Stimulated activated CD4-positive, alpha-beta T cell treated with anti-CD3 and anti-CD28 coated beads, Interleukin-2, amount 100 ng/mL, for 24 hours (primary cell): ENCODE measurements at regions not wholly inside any gene's neighbourhood (a gene's known extent, or its start where the extent isn't known, plus 50 kb on each side); places are given as distances from the start of the nearest gene placed in this dataset.

Experiments
- DNase-seq, 2 donors: peaks; one replicate each; pipeline ENCODE4 v3.0.0-alpha.2; 2020

- DNase-seq = no peak
Observed at GRCh38 chr22:26975865-26976264, 318.5 kb downstream of the MIAT start.

GRCh38 chr22:26977741-26978376 is 320.5 kb downstream of the MIAT start:
- no peak for DNase-seq

DNA sequence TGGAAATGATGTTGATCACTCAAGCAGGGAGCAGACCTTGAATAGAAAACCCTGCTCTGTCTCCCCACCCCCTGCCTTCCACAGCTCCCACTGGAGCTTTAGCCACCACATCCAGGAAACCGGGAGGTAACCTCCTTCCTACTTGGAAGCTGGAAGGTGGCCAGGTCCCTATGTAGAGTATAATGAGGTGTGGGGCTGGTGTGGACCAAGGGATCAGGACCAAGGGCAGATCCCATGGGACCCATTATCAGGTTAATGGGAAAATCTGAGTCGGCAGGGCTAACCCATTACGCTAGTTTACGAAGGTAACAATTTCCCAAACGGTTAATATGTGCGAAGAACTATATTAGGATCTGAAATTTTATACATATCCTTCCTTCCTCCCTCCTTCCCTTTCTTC is 321.9 kb downstream of the MIAT start:
- no peak for DNase-seq

DNA sequence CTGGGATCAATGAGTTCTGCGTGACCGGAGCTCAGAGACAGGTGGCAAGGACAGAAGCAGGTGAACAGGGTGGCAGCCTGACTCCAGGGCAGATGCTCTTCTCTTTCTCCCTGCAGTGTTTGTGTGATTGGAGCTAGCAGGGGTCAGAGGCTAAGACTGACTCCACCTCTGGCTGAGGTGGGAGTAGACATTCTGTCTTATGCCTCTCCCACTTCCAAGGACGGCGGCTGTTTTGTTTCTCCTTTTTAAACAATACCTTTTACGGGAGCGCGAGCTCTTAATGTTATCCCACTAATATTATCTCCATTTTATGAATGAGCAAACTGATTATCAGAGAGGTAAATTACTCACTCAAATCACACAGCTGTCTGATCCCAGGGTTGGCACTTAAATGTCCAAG is 323.7 kb downstream of the MIAT start:
- DNase-seq = no peak

- DNase-seq = no peak
Observed at GRCh38 chr22:26981541-26981940, 324.2 kb downstream of the MIAT start.

DNA sequence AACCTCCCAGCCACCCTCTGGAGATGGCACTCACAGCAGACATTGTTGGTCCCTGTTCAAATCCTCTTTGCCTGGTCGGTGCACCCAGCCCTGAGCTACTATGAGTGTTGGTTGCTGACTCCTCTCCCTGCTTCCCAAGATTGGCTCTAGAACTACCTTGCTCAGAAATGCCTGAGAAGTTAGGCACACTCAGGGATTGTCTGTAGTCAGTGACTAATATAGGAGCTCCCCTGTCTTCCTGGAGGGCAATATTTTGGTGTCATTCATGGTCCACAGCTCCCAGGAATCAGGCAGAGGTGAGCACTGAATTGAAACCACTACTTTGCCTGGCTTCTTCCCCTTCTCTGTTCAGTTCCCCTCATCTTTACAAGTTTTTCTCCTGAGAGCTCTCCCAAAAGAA is 325.9 kb downstream of the MIAT start:
- DNase-seq = no peak

DNA sequence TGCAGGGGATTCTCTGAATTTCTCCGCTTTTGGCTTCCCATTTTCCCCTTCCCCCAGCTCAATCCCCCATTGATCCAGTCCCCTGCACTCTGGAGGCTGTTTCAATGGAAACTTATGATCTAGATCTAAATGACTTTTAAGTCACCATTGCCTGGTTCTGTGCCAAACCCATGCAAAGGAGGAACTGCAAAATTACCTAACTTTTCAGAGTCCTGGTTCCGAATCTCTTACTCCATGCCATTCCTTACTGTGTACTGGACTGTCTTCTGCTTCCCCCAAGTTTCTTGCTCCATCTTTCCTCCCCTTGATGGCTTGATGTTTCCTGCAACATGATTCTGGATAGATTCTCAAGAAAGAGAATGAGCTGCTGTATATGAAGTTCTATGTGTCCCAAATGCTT is 327.8 kb downstream of the MIAT start:
- no peak for DNase-seq

DNA sequence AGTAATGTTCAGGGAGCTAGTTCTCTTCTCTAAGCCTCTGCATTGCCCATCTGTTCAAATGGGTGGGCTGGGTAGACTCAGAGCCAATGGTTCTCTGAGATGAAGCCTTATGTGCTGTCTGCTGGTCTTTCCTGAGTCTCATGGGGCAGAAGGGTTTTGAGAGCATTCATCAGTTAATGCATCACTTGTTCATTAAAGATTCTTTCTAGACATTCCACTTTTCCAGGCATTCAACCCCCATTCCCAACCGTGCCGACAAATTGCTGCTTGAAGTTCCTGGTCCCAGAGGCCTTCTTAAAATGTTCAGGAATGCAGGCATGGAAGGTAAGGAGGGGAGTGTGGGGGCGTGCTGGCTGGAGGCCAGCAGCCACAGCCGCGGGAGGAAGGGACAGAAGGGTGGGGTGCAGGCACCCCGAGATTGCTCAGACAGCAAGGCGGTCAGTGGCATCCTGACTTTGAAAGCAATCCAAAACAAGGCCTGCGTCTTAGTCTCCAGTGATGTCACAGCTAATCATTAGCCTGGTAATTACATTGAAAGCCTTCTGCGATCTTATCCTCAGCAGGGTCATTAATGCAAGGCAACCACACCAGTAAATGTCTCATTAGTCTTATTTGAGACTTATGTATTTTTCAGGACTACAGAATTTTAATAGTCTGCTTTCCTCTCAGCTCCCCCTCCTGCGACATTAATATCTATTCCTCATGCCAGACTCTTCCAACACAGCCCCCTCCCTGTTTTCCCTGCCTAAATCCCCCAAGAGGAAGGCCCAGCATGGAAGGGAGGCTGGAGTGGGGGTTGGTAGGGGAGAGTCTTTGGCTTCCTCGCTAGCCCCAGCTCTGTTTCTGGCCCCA is 328.8 kb downstream of the MIAT start:
- no peak for DNase-seq

- DNase-seq = no peak
Observed at GRCh38 chr22:26986884-26987283, 329.5 kb downstream of the MIAT start.

DNA sequence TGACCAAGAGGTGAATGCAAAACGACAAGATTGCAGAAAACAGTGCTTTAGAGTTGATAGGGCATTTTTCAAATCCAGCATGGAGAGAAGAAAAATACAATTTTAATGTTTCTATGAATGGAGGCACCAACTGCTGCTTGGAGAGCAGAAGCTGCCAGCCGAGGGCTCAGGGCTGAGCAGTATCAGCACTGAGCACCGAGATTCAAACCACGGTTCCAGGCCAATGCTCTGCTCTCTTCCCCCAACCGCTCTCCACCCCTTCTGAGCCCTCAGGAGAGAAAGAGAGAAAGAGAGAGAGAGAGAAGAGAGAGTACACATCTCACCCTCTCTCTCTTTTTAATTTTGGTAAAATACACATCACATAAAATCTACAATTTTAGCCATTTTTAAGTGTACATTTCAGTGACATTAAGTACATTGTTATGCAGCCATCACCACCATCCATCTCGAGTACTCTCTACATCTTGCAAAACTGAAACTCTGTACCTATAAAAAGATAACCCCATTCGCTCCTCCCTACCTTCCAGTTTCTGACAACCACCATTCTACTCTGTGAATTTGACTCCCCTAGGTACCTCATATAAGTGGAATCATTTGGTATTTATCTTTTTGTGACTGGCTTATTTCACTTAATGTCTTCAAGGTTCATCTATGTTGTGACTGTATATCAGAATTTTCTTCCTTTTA is 333.3 kb downstream of the MIAT start:
- no peak for DNase-seq

DNA sequence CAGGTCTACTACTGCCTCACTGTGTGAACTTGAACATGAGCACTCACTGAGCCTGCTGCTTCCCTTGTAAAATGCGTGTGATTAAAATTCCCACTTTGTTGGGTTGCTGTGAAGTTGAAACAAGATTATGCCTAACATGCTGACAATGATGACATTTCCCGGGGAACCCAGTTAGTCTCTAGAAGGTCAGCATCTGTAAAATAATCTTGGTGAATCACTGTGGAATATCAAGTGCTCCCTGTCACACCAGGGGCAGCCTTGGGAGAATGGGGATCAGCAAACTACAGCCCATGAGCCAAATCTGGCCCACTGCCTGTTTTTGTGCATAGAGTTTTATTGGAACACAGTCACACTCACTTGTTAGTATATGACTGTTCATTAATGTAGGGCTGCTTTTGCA is 335.2 kb downstream of the MIAT start:
- no peak for DNase-seq

DNA sequence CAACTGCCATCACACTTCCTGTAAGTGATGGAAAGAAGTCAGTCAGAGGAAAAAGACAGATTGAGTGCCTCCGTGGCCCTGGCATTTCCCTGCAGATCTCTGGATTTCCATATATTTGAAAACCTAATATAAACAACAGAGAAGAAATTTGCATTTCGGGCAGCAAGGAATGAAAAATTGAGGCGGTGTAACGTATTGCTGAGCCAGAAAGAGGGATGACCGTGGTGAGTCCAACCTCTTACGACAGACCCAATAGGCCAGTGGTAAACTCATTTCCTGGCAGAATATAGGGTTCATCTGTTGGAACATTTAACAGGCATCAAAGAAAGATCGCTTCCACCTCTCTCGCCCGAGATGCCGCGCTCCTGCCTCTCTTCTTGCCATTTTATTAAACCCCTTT is 336.5 kb downstream of the MIAT start:
- no peak for DNase-seq

DNA sequence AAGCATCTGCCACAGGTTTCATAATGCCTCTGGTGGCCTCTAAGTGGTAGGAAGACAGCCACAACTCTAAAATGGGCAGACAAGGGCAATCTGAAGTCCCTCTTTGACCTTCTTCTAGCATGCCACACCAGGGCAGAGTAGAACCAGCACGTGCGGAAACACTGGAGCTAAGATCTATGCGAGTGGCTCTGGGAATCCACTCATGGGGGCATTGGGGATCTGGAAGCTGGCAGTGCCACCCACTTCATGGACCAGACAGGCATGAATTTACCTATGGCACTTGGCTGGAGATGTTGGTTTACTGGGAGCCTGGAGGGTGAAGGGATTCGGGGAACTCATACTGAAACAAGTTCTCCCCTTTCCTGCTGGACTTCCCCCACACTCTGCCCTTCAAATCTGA is 337.4 kb downstream of the MIAT start:
- no peak for DNase-seq

DNA sequence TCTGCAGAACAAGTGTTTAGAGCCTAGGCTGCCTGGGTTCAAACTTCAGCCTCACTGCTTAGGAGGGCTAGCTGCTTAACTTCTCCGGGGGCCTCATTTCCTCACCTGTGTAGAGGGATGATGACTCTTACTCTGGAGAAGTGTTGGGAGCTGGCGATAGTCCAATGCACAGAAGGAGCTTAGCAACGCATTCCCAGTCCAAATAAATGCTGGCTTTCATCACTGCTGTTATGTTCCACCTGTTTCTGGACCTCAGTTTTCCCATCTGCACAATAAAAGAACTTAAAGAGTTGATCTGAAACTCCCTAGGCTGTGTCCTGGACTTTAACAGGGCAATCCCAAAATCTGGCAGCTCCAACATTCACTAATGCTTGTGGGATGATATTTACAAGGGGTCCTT is 337.8 kb downstream of the MIAT start:
- DNase-seq = no peak

- DNase-seq = no peak
Observed at GRCh38 chr22:26996154-26996553, 338.8 kb downstream of the MIAT start.

GRCh38 chr22:26998129-26998528 is 340.7 kb downstream of the MIAT start:
- DNase-seq = no peak

DNA sequence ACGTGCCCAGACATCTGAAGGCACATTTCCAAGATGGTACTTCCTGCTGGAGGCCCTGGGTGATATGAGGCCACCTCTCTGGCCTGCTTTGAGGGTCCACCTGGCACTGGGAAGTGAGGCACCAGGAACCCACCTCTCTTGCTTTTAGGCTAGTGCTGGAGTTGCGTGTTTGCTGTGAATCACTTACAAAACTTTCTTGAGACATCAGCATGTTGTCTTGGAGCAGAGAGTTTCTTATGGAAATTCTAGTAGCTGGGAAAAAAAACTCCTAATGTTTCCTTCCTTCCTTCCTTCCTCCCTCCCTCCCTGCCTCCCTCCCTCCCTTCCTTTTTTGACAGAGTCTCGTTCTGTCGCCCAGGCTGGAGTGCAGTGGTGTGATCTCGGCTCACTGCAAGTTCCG is 341.3 kb downstream of the MIAT start:
- DNase-seq = no peak

DNA sequence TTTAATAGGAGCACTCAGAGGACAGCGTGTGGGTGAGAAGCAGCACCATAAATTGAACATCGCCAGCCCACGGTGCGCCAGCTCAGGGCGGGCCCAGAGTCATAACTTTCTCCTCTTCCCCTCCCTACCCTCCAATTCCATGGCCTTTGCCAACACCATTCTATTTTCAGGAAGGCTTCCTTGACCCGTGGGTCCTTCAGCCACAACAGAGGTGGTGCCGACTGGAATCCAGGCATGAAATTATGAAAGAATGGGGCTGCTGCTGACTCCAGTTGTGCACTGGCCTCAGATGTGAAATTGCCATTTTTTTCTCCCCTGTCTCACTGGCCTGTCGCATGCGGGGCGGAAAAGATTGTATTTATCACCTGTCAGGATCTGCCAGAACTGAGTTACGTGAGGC is 345.9 kb downstream of the MIAT start:
- DNase-seq = no peak

GRCh38 chr22:27004434-27004833 is 347.0 kb downstream of the MIAT start:
- DNase-seq = no peak

DNA sequence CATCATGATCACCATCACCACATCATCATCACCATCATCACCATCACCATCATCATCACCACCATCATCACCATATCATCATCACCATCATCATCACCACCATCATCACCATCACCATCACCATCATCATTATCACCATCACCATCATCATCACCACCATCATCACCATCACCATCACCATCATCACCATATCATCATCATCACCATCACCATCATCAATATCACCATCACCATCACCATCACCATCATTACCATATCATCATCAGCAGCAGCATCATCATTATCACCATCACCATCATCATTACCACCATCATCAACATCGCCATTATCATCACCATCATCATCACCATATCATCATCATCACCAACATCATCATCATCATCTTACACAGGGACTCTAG is 351.1 kb downstream of the MIAT start:
- DNase-seq = no peak

DNA sequence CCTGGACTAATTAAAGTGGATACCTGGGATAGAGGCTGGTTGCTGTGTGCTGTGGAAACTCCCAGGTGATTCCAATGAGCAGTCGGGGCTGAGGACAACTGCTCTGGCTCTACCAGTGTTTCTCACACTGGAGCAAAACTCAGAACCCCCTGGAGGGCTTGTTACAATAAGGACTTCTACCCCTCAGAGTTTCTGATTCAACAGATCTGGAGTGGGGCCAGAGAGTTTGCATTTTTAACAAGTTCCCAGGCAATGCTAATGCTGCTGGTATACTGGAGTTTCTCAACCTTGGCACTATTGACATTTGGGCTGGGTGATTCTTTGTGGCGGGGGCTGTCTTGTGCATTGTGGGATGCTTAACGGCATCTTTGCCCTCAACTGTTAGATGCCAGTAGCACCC is 353.7 kb downstream of the MIAT start:
- no peak for DNase-seq

GRCh38 chr22:27011717-27012116 is 354.3 kb downstream of the MIAT start:
- DNase-seq = no peak

DNA sequence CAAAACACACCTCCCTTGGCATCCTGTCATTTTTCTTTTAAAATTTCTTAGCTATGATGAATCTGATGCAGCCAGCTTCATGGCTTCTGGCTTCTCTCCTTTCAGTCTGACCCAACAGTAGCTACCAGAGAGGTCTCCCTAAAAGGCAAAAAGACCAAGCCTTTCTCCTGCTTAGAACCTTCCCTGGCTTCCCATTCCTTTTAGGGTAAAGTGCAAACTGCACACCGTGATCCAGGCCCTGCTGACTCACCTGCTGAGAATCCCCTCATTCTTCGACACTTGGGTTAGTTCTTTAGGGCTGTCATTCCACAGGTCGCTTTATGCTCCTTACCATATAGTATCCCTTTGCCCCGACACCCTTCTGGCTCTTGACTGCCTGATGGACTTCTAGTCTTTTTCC is 362.4 kb downstream of the MIAT start:
- no peak for DNase-seq

DNA sequence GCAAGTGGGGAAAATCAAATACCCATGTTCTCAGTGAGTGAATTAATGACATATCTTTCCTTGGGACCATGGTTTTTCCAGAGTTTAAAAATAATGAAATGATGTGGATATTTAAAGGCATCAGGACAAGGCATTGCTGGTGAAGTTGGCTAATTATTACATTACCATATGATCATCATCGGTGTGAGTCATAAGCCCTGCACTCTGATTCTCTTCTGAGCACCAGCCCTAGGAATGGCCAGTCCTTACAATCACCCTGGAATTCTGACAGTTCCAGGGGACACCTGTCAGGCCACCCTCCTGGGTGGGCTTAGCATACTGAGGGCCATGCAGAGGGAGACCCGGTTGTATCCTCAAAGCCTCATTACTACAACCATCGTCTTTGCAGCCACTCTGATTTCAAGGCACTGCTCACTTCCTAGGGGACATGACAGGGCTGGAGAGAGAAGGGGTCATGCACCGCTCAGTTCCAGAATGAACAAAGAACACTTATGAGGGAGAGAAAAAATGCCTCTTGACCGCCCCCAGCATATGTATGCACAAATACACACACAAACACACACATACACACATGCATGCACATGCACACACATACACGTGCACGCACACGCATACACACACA is 365.0 kb downstream of the MIAT start:
- DNase-seq = no peak
